Smooth muscle cell (in vitro differentiated cells): ENCODE measurements at regions not wholly inside any gene's neighbourhood (a gene's known extent, or its start where the extent isn't known, plus 50 kb on each side); places are given as distances from the start of the nearest gene placed in this dataset.

Experiments used
- DNase-seq: peaks from one replicate; lab custom pipeline; 2025; ENCODE audit not compliant: unreplicated experiment; lab: John Stamatoyannopoulos, UW
- H2AFZ ChIP-seq: fragments of 200-600 bp; sonication (generic); 2 replicates; pipeline ENCODE4 v1.6.0; 2016; ENCODE audit warnings: antibody characterized with exemption, low read depth, mild to moderate bottlenecking
- H3F3A ChIP-seq: fragments of 200-600 bp; sonication (generic); 2 replicates; pipeline ENCODE4 v1.6.0; 2017; ENCODE audit warnings: antibody characterized with exemption, low read depth
- H3K27ac ChIP-seq: fragments of 200-600 bp; sonication (generic); 2 replicates; pipeline ENCODE4 v1.5.1; 2016; ENCODE audit warnings: low read depth, mild to moderate bottlenecking
- H3K27me3 ChIP-seq: fragments of 200-600 bp; sonication (generic); 2 replicates; pipeline ENCODE4 v1.6.1; 2016; ENCODE audit warnings: low read depth, mild to moderate bottlenecking
- H3K36me3 ChIP-seq: fragments of 200-600 bp; sonication (generic); 2 replicates; pipeline ENCODE4 v1.5.1; 2016; ENCODE audit warnings: low read depth
- H3K4me1 ChIP-seq: fragments of 200-600 bp; sonication (generic); 2 replicates; pipeline ENCODE4 v1.5.1; 2016; ENCODE audit warnings: low read depth
- H3K4me2 ChIP-seq: fragments of 200-600 bp; sonication (generic); 2 replicates; pipeline ENCODE4 v1.6.0; 2016; ENCODE audit warnings: mild to moderate bottlenecking
- H3K4me3 ChIP-seq: fragments of 200-600 bp; sonication (generic); 2 replicates; pipeline ENCODE4 v1.5.1; 2016; ENCODE audit warnings: mild to moderate bottlenecking
- H3K79me2 ChIP-seq: fragments of 200-600 bp; sonication (generic); 2 replicates; pipeline ENCODE4 v1.6.0; 2016; ENCODE audit warnings: low read depth, mild to moderate bottlenecking
- H3K9ac ChIP-seq: fragments of 200-600 bp; sonication (generic); 2 replicates; pipeline ENCODE4 v1.6.0; 2016; ENCODE audit warnings: low read depth
- H3K9me3 ChIP-seq: fragments of 200-600 bp; sonication (generic); replicated peaks from 2 replicates; pipeline ENCODE4 v1.5.1; 2016; ENCODE audit warnings: low read depth
- H4K20me1 ChIP-seq: fragments of 200-600 bp; sonication (generic); 2 replicates; pipeline ENCODE4 v1.6.0; 2016; ENCODE audit warnings: low read depth
- CTCF ChIP-seq: fragments of 200-600 bp; sonication (generic); IDR thresholded peaks from 2 replicates; pipeline ENCODE4 v1.5.1; 2017; ENCODE audit warnings: borderline replicate concordance, mild to moderate bottlenecking, antibody characterized with exemption; ENCODE audit not compliant: insufficient read depth, poor library complexity, severe bottlenecking
- WGBS: methylation state at CpG from one replicate; pipeline ENCODE4 v1.1.7; 2016; ENCODE audit warnings: low lambda C conversion rate; 5-methylcytosine and 5-hydroxymethylcytosine counted together

- DNase-seq: no peak
- Histone ChIP-seq H3K4me1 (no peaks in the 10 kb centered on the region), H3K4me2 (no peak overlapping the region), H3K9ac (no peak overlapping the region), H4K20me1 (no peaks in the 10 kb centered on the region), H3K27ac (no peak overlapping the region), H3K4me3 (no peak overlapping the region), H3K27me3 (peaks cover 8% of the 10 kb centered on the region), H2AFZ (no peak overlapping the region), H3K9me3 (no peaks in the 10 kb centered on the region), H3F3A (no peaks in the 10 kb centered on the region), H3K36me3 (no peaks in the 10 kb centered on the region), H3K79me2 (no peaks in the 10 kb centered on the region)
- TF ChIP-seq CTCF: no peak
- 97% methylated on average over 3 of the region's 3 CpGs for WGBS
These were observed 102.0 kb upstream of the YWHAQ start for GRCh38 chr2:9732824-9733223.

GRCh38 chr2:9734308-9734707 lies 103.5 kb upstream of the YWHAQ start:
- Histone ChIP-seq H3K9me3 (no peaks in the 10 kb centered on the region), H2AFZ (no peak overlapping the region), H3K79me2 (no peaks in the 10 kb centered on the region), H3K9ac (no peak overlapping the region), H3K27ac (no peak overlapping the region), H3K36me3 (no peaks in the 10 kb centered on the region), H3K4me2 (no peak overlapping the region), H3K4me3 (no peak overlapping the region), H4K20me1 (no peaks in the 10 kb centered on the region), H3F3A (no peaks in the 10 kb centered on the region), H3K27me3 (peaks cover 4% of the 10 kb centered on the region), H3K4me1 (no peaks in the 10 kb centered on the region)
- DNase-seq: no peak
- TF ChIP-seq CTCF: no peak
- 92% methylated on average over 1 of the region's 1 CpG for WGBS

GRCh38 chr2:9735335-9735734 lies 104.5 kb upstream of the YWHAQ start:
- Histone ChIP-seq H3K36me3 (no peaks in the 10 kb centered on the region), H3K4me2 (no peak overlapping the region), H3K9ac (no peak overlapping the region), H4K20me1 (no peaks in the 10 kb centered on the region), H3K79me2 (no peaks in the 10 kb centered on the region), H3F3A (no peaks in the 10 kb centered on the region), H3K4me3 (no peak overlapping the region), H3K9me3 (no peaks in the 10 kb centered on the region), H3K27me3 (no peaks in the 10 kb centered on the region), H3K4me1 (no peaks in the 10 kb centered on the region), H2AFZ (no peak overlapping the region), H3K27ac (no peak overlapping the region)
- no peak for DNase-seq
- TF ChIP-seq CTCF: no peak
- WGBS: 95% methylated on average over 2 of the region's 2 CpGs

GRCh38 chr2:9736021-9736420 lies 105.2 kb upstream of the YWHAQ start:
- Histone ChIP-seq H2AFZ (no peak overlapping the region), H3K27ac (no peak overlapping the region), H3K4me2 (no peak overlapping the region), H3K27me3 (no peaks in the 10 kb centered on the region), H3K4me3 (no peak overlapping the region), H3K9me3 (no peaks in the 10 kb centered on the region), H3K9ac (no peak overlapping the region), H3K79me2 (no peaks in the 10 kb centered on the region), H4K20me1 (no peaks in the 10 kb centered on the region), H3K4me1 (no peaks in the 10 kb centered on the region), H3K36me3 (no peaks in the 10 kb centered on the region), H3F3A (no peaks in the 10 kb centered on the region)
- WGBS: 90% methylated on average over 1 of the region's 1 CpG
- no peak for TF ChIP-seq CTCF
- DNase-seq: no peak
